ENCODE measurements at regions not wholly inside any gene's neighbourhood (a gene's known extent, or its start where the extent isn't known, plus 50 kb on each side); places are given as distances from the start of the nearest gene placed in this dataset.

GRCh38 chr6:40331545-40331944 is 255.6 kb downstream of the LRFN2 start:
- TF ChIP-seq CTCF (conservative IDR thresholded peaks at IDR 0.05): no peak
- TF ChIP-seq EZH2 (IDR thresholded peaks at IDR 0.05; ENCODE audit: low read depth): no peak
